Upper lobe of left lung (tissue), 4 donors: ENCODE measurements at regions not wholly inside any gene's neighbourhood (a gene's known extent, or its start where the extent isn't known, plus 50 kb on each side); places are given as distances from the start of the nearest gene placed in this dataset.

Source experiments
- CTCF ChIP-seq, 6 experiments: fragments of 450-650 bp in 4 of 6; fragments of 200-600 bp in 2 of 6; sonication (generic) in 2 of 6; IDR thresholded peaks; one replicate each; pipeline ENCODE4 v1.5.1; 2016 to 2019; ENCODE audit warnings: antibody characterized with exemption in 6 of 6
- POLR2A ChIP-seq, 4 donors: fragments of 450-650 bp; IDR thresholded peaks; one replicate each; pipeline ENCODE4 v1.5.1; 2016 to 2017; ENCODE audit warnings: antibody characterized with exemption in 4 of 4, mild to moderate bottlenecking in 2 of 4
- POLR2AphosphoS5 ChIP-seq, 2 donors: sonication (generic); formaldehyde crosslinking; IDR thresholded peaks; one replicate each; pipeline ENCODE4 v1.5.1; 2017; ENCODE audit warnings: antibody characterized with exemption in 2 of 2

GRCh38 chr14:76272774-76273173 lies 103.2 kb upstream of the ESRRB start:
- no peak for TF ChIP-seq CTCF (IDR thresholded peaks at IDR 0.05)
- no peak for TF ChIP-seq POLR2AphosphoS5 (IDR thresholded peaks at IDR 0.05)
- TF ChIP-seq POLR2A (IDR thresholded peaks at IDR 0.05) = no peak
